GM12891 (cell line): ENCODE measurements at regions not wholly inside any gene's neighbourhood (a gene's known extent, or its start where the extent isn't known, plus 50 kb on each side); places are given as distances from the start of the nearest gene placed in this dataset.

Experiments
- POLR2A ChIP-seq: IDR thresholded peaks from 2 replicates; pipeline ENCODE4 v1.6.1; 2011; ENCODE audit warnings: low read depth, low read length, control low read depth
- TAF1 ChIP-seq: IDR thresholded peaks from 2 replicates; pipeline ENCODE4 v1.6.1; 2011; ENCODE audit warnings: low read depth, low read length, control low read depth

DNA sequence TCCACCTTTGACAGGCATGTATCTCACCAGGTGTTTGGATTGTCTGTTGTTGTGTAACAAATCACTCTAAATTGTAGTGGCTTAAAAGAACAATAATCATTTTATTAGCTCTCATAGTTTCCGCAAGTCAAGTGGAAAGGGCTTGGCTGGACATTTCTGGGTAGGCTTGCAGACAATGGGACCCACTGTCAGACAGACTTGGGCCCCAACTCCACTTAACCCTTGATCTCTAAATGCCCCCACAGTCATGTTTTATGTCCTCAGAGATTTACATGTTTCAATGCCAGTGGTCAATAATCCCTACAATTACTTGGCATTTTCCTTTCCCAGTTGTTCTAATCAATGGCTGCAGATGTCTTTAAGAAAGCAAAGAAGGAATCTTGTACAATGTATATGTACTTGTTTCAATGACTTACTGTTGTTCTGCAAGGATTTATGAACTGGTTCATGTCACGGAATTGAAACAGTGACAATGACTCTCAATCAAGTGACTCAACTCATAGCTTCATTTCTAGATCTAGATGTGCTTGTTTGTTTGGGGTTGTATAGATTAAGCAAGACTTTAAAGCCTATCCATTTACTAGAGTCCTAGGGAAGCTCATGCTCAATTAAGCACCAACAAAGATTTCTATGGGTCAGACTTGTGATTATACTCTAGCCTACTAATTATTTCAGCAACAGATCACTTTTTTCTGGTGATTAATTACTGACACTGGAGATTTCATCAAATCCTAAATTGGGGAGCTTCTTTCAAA lies 510.1 kb upstream of the NBEA start:
- no peak for TF ChIP-seq POLR2A
- no peak for TF ChIP-seq TAF1
